ENCODE measurements at regions not wholly inside any gene's neighbourhood (a gene's known extent, or its start where the extent isn't known, plus 50 kb on each side); places are given as distances from the start of the nearest gene placed in this dataset.

DNA sequence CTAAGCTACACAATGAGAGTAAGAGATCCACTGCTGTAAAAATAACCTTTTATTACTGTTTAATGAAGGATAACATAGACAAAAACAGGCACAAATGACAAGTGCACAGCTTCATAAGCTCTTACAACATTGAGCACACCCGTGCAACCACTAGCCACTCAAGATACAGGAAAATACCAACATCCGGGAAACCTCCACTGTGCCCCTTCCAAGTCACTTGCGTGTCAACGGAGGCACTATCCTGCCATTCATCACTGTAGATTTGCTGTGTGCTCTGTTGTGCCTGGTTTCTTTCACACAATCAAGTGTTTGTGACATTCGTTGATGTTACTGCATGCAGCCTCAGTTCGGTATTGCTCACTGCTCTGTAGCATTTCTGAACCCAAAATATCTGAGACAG is 292.9 kb upstream of the MYT1L start:
- H3K27ac Mint-ChIP-seq (ENCODE audit: low read depth, unreplicated experiment) = no peak overlapping the region
- no peaks in the 10 kb centered on the region for H3K36me3 Mint-ChIP-seq (ENCODE audit: insufficient read depth, unreplicated experiment)
- ChIA-PET CTCF (no interaction called here), POLR2A (no interaction called here)
- peaks cover 8% of the 10 kb centered on the region for H3K9me3 Mint-ChIP-seq (ENCODE audit: unreplicated experiment)
- no peaks in the 10 kb centered on the region for H3K4me1 Mint-ChIP-seq (ENCODE audit: insufficient read depth, unreplicated experiment)
- intact Hi-C loops (cut with micrococcal nuclease) = no loop called here
- DNase-seq (ENCODE audit: unreplicated experiment) = no peak
- H3K27me3 Mint-ChIP-seq (ENCODE audit: insufficient read depth, unreplicated experiment) = peaks cover 3% of the 10 kb centered on the region
- BruUV-seq (replicated peaks) = no TSS peak
- TF ChIP-seq, protein P1, sequence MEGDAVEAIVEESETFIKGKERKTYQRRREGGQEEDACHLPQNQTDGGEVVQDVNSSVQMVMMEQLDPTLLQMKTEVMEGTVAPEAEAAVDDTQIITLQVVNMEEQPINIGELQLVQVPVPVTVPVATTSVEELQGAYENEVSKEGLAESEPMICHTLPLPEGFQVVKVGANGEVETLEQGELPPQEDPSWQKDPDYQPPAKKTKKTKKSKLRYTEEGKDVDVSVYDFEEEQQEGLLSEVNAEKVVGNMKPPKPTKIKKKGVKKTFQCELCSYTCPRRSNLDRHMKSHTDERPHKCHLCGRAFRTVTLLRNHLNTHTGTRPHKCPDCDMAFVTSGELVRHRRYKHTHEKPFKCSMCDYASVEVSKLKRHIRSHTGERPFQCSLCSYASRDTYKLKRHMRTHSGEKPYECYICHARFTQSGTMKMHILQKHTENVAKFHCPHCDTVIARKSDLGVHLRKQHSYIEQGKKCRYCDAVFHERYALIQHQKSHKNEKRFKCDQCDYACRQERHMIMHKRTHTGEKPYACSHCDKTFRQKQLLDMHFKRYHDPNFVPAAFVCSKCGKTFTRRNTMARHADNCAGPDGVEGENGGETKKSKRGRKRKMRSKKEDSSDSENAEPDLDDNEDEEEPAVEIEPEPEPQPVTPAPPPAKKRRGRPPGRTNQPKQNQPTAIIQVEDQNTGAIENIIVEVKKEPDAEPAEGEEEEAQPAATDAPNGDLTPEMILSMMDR (IDR thresholded peaks at IDR 0.05; ENCODE audit: unreplicated experiment) = no peak
- no peak overlapping the region for H3K4me3 Mint-ChIP-seq (ENCODE audit: unreplicated experiment)

DNA sequence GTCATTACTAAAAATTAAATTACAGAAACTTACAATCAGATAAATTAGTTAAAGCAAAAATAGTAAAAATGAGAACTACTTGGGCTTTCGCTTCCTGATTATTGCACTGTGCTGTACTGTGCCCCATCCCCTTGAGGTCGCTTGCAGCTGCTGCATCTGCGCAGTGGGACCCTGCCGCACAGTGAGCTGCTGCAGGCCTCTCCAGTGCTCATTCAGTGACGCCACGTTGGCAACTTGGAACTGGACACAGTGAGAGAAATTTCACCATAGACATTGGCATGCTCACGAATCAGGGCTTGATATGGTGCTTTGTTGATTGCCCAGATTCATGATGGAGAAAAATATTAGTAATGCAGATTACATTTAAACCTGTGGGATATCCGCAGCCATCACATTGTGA is 290.8 kb upstream of the MYT1L start:
- no peak overlapping the region for H3K4me3 Mint-ChIP-seq (ENCODE audit: unreplicated experiment)
- H3K27ac Mint-ChIP-seq (ENCODE audit: low read depth, unreplicated experiment) = no peak overlapping the region
- intact Hi-C loops (cut with micrococcal nuclease) = no loop called here
- ChIA-PET CTCF (interaction anchor here (0.6 kb wide), 1 partner anchor 260 kb away, joined by 4 read pairs; no protein-coding TSS in a partner anchor), POLR2A (no interaction called here)
- H3K27me3 Mint-ChIP-seq (ENCODE audit: insufficient read depth, unreplicated experiment) = no peaks in the 10 kb centered on the region
- no peaks in the 10 kb centered on the region for H3K36me3 Mint-ChIP-seq (ENCODE audit: insufficient read depth, unreplicated experiment)
- DNase-seq (ENCODE audit: unreplicated experiment) = no peak
- TF ChIP-seq, protein P1 (IDR thresholded peaks at IDR 0.05; ENCODE audit: unreplicated experiment) = no peak
- BruUV-seq (replicated peaks) = no TSS peak
- no peaks in the 10 kb centered on the region for H3K4me1 Mint-ChIP-seq (ENCODE audit: insufficient read depth, unreplicated experiment)
- H3K9me3 Mint-ChIP-seq (ENCODE audit: unreplicated experiment) = peaks cover 7% of the 10 kb centered on the region

DNA sequence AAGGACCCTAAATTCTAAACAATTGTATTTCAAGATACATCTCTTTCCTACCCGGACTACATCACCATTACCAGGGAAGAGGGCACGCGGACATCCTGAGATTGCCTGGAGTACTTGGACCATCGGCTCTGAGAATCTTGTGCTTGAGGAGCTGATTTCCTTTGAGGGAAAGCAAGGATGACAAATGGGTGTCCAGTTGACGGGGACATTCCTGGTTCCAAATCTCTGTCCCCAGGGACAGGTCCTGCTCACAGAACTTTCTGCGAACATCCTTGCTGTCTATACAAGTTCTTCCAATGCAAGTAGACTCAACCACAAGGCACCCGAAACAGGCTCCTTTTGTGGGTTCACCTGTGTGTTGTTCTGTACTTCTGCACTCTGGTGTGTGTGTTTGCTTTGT is 289.5 kb upstream of the MYT1L start:
- Mint-ChIP-seq H3K36me3 (ENCODE audit: insufficient read depth, unreplicated experiment) (no peaks in the 10 kb centered on the region), H3K4me3 (ENCODE audit: unreplicated experiment) (no peak overlapping the region), H3K9me3 (ENCODE audit: unreplicated experiment) (peaks cover 7% of the 10 kb centered on the region), H3K27me3 (ENCODE audit: insufficient read depth, unreplicated experiment) (no peaks in the 10 kb centered on the region), H3K27ac (ENCODE audit: low read depth, unreplicated experiment) (no peak overlapping the region), H3K4me1 (ENCODE audit: insufficient read depth, unreplicated experiment) (no peaks in the 10 kb centered on the region)
- TF ChIP-seq, protein P1 (IDR thresholded peaks at IDR 0.05; ENCODE audit: unreplicated experiment) = no peak
- BruUV-seq (replicated peaks) = no TSS peak
- ChIA-PET POLR2A (no interaction called here), CTCF (no interaction called here)
- no peak for DNase-seq (ENCODE audit: unreplicated experiment)
- intact Hi-C loops (cut with micrococcal nuclease) = no loop called here

DNA sequence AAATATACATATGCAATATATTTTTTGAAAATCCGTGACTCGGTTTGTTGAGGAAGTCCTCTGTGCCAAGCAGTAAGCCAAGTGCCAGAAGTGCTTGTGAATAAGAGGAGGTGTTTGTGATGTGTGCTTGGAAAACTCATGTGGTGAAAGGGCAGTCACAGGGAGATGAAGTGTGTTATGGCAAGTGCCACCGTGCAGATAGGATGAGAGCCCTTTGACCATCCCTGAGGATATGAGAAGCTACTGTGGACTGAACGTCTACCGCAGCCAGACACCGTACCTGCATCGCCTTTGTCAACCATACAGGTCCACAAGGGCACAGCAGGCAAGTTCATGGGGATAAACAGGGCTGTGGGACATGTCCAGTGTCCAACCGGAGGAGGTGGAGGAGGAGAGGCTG is 288.9 kb upstream of the MYT1L start:
- ChIA-PET CTCF (no interaction called here), POLR2A (interaction anchor here (0.6 kb wide), 1 partner anchor 151 kb away, joined by 3 read pairs; no protein-coding TSS in a partner anchor)
- intact Hi-C loops (cut with micrococcal nuclease) = no loop called here
- H3K36me3 Mint-ChIP-seq (ENCODE audit: insufficient read depth, unreplicated experiment) = no peaks in the 10 kb centered on the region
- H3K27ac Mint-ChIP-seq (ENCODE audit: low read depth, unreplicated experiment) = no peak overlapping the region
- H3K27me3 Mint-ChIP-seq (ENCODE audit: insufficient read depth, unreplicated experiment) = no peaks in the 10 kb centered on the region
- H3K4me3 Mint-ChIP-seq (ENCODE audit: unreplicated experiment) = no peak overlapping the region
- no TSS peak for BruUV-seq (replicated peaks)
- no peak for DNase-seq (ENCODE audit: unreplicated experiment)
- peaks cover 7% of the 10 kb centered on the region for H3K9me3 Mint-ChIP-seq (ENCODE audit: unreplicated experiment)
- no peaks in the 10 kb centered on the region for H3K4me1 Mint-ChIP-seq (ENCODE audit: insufficient read depth, unreplicated experiment)
- TF ChIP-seq, protein P1 (IDR thresholded peaks at IDR 0.05; ENCODE audit: unreplicated experiment) = no peak

All from MCF 10A (cell line).